GM06990 (cell line): ENCODE measurements at regions not wholly inside any gene's neighbourhood (a gene's known extent, or its start where the extent isn't known, plus 50 kb on each side); places are given as distances from the start of the nearest gene placed in this dataset.

ENCODE experiments used
- DNase-seq: peaks from one replicate; pipeline ENCODE4 v3.0.0-alpha.2; 2011; ENCODE audit not compliant: insufficient read length; ENCODE audit errors: extremely low read depth
- H3K27me3 ChIP-seq: replicated peaks from 2 replicates; pipeline ENCODE4 v1.6.0; 2011; ENCODE audit warnings: low read length; ENCODE audit not compliant: control insufficient read depth, insufficient read depth
- H3K36me3 ChIP-seq: 2 replicates; pipeline ENCODE4 v1.5.1; 2011; ENCODE audit warnings: low read length; ENCODE audit not compliant: control insufficient read depth, insufficient read depth
- H3K4me3 ChIP-seq: replicated peaks from 2 replicates; pipeline ENCODE4 v1.5.1; 2011; ENCODE audit warnings: low read depth, mild to moderate bottlenecking, control low read depth, low read length
- TF ChIP-seq, protein P1 (sequence below): IDR thresholded peaks from 2 replicates; pipeline ENCODE4 v1.5.1; 2011; ENCODE audit warnings: low read length, control low read depth, mild to moderate bottlenecking, inconsistent platforms; ENCODE audit not compliant: insufficient read depth, poor library complexity, severe bottlenecking

DNA sequence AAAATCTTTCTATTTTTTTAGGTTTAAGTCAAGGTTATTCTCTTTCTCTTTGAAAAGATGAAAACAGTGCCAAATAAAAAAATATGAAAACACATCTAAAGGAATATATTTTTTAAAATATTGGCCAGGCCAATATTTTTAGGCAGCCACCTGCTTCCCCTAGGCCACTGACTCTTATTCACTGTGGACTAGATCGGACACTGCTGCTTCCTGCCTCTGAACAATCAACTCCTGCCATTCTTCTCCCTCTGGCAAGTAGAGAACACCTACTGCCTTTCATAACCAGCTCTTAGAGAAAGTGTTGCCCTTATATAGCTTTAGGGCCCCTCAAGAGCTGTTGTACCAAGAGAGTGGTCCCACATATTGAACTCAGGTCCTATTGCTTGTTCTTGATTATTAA, 529.2 kb downstream of the RAPGEF2 start:
- no peak for DNase-seq
- no peaks in the 10 kb centered on the region for H3K27me3 ChIP-seq

DNA sequence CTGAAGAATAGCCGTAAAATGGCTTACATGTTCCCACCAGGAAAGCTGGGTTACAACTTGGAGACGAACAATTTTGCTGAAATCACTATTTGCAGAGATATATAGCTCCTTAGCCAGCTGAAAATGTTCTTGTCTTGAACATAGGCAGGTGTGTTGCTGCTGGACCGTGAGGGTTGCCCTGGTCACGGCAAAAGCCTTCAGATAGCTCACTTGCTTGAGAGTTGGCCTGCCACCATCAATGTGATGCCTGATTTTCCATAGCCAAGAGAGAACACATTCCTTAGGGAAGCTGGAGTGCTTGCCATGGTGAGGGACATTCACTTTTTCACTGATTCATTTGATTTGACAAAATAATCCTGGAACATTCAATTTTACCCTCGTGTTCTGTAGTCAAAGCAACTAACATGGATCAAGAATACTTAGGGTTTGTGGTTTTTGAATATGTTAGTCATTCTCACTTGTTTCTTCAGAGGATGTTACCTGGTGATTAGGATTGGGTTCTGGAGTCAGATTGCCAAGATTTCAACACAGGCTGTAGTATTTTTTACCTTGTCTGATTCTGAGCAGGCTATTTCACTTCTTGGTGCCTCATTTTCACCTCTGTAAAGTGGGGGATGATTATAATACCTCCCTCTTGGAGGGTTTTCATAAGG, 536.9 kb downstream of the RAPGEF2 start:
- TF ChIP-seq, protein P1, sequence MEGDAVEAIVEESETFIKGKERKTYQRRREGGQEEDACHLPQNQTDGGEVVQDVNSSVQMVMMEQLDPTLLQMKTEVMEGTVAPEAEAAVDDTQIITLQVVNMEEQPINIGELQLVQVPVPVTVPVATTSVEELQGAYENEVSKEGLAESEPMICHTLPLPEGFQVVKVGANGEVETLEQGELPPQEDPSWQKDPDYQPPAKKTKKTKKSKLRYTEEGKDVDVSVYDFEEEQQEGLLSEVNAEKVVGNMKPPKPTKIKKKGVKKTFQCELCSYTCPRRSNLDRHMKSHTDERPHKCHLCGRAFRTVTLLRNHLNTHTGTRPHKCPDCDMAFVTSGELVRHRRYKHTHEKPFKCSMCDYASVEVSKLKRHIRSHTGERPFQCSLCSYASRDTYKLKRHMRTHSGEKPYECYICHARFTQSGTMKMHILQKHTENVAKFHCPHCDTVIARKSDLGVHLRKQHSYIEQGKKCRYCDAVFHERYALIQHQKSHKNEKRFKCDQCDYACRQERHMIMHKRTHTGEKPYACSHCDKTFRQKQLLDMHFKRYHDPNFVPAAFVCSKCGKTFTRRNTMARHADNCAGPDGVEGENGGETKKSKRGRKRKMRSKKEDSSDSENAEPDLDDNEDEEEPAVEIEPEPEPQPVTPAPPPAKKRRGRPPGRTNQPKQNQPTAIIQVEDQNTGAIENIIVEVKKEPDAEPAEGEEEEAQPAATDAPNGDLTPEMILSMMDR = no peak
- no peak overlapping the region for H3K4me3 ChIP-seq
- H3K36me3 ChIP-seq = no peaks in the 10 kb centered on the region
- DNase-seq = no peak
- no peaks in the 10 kb centered on the region for H3K27me3 ChIP-seq

More for the DNA sequence above, 529.2 kb downstream of the RAPGEF2 start:
- H3K4me3 ChIP-seq = no peak overlapping the region
- H3K36me3 ChIP-seq = no peaks in the 10 kb centered on the region
- TF ChIP-seq, protein P1 = no peak

DNA sequence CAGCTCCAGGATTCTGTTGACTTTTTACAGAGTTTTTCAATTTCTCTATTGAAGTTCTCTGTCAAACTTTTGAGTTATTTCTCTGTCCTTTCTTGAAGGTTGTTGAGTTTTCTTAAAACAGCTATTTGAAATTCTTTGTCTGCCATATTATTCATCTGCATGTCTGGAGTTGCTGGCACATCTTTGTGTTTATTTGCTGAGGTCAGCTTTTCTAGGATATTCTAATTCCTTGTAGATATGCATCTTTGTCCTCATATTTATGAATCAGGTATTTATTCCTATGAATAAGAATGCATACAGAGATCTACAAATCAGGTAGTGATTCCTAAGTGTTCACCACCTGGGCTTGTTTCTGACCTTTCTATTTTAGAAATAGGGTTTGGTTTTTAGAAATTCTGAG, 546.4 kb downstream of the RAPGEF2 start:
- DNase-seq = no peak
- no peak overlapping the region for H3K4me3 ChIP-seq
- H3K36me3 ChIP-seq = no peaks in the 10 kb centered on the region
- TF ChIP-seq, protein P1 = no peak
- H3K27me3 ChIP-seq = no peaks in the 10 kb centered on the region

DNA sequence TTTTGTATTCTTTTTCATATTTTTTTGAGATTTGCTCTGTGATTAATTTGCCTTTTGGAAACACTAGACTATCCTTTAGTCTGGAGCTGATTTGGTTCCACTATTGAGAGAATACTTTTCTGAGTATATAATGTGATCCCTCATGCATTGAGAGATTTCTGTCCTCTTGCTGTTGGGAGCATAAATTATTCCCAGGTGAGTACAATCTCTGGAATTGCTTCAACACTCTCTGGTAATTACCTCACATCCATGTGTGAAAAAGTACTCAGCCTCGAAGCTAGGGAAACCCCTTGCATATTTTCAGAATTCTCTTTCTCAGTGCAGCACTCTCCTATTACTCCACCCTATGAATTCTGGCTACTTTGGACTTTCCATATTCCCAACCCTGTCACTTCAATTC, 550.0 kb downstream of the RAPGEF2 start:
- Histone ChIP-seq H3K4me3 (no peak overlapping the region), H3K27me3 (no peaks in the 10 kb centered on the region), H3K36me3 (no peaks in the 10 kb centered on the region)
- TF ChIP-seq, protein P1 = no peak
- DNase-seq = no peak

DNA sequence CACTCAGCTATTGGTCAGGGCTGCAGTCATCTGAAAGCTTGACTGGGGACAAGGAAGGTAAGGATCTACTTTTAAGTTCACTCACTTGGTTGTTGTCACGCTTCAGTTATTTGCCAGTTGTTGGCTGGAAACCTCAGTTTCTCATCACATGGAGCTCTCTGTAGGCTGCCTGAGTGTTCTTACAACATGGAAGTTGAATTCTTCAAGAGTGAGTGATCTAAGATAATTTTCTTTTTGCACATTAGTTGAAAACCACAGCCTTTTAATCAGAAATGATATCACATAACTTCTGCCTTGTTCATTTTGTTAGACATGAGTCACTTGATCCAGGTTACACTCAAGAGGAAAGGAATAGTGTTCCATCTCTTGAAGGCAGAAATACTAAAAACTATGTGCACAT, 552.7 kb downstream of the RAPGEF2 start:
- Histone ChIP-seq H3K4me3 (no peak overlapping the region), H3K27me3 (no peaks in the 10 kb centered on the region), H3K36me3 (no peaks in the 10 kb centered on the region)
- no peak for DNase-seq
- TF ChIP-seq, protein P1 = no peak

DNA sequence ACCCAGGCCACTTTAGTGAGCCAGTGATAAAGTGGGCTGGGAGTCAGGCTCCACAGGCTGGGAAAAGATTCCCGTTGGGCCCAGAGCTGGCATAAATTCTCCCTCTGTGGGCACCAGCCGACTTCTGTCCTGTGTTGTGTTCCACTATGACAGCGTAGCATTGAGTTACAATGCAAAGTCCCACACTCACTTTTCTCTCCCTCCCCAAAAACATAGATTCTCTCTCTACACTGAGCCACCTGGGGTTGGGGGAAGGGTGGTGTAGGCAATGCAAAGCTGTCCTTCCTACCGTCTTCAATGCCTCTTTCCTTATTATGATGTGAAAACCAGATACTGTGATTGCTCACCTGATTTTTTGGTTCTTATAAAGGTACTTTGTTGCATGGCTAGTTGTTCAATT, 566.2 kb downstream of the RAPGEF2 start:
- Histone ChIP-seq H3K4me3 (no peak overlapping the region), H3K27me3 (no peaks in the 10 kb centered on the region), H3K36me3 (no peaks in the 10 kb centered on the region)
- TF ChIP-seq, protein P1 = no peak
- DNase-seq = no peak
